Naive B cell (primary cell): ENCODE measurements at regions not wholly inside any gene's neighbourhood (a gene's known extent, or its start where the extent isn't known, plus 50 kb on each side); places are given as distances from the start of the nearest gene placed in this dataset.

ENCODE experiments used
- ATAC-seq, 2 donors: fragments of 150-1000 bp; cut with Tn5 transposase; 2 replicates each; pipeline ENCODE4 v1.10.0; 2021; ENCODE audit warnings: low read depth in 2 of 2, mild to moderate bottlenecking in 2 of 2, moderate library complexity in 2 of 2
- DNase-seq: peaks from one replicate; pipeline ENCODE4 v3.0.0; 2022
- H3K27ac Mint-ChIP-seq, 6 donors: one replicate each; pipeline ENCODE4 v1.8.0; 2020 to 2022; ENCODE audit warnings: mild to moderate bottlenecking in 6 of 6, mixed read lengths in 6 of 6, moderate library complexity in 5 of 6, inconsistent platforms in 2 of 6
- H3K27me3 Mint-ChIP-seq, 3 donors: one replicate each; pipeline ENCODE4 v1.8.0; 2021 to 2022; ENCODE audit warnings: mixed read lengths in 3 of 3, mild to moderate bottlenecking in 1 of 3
- H3K36me3 Mint-ChIP-seq, 2 donors: one replicate each; pipeline ENCODE4 v1.8.0; 2020 to 2022; ENCODE audit warnings: mixed read lengths in 2 of 2, inconsistent platforms in 1 of 2, mild to moderate bottlenecking in 1 of 2
- H3K4me1 Mint-ChIP-seq, 3 donors: one replicate each; pipeline ENCODE4 v1.8.0; 2020 to 2022; ENCODE audit warnings: mixed read lengths in 3 of 3, inconsistent platforms in 1 of 3, mild to moderate bottlenecking in 1 of 3, moderate library complexity in 1 of 3
- H3K4me3 Mint-ChIP-seq, 8 donors: one replicate each; pipeline ENCODE4 v1.8.0; 2020 to 2022; ENCODE audit warnings: mild to moderate bottlenecking in 8 of 8, mixed read lengths in 8 of 8, moderate library complexity in 8 of 8, inconsistent platforms in 2 of 8
- H3K9me3 Mint-ChIP-seq, 7 donors: one replicate each; pipeline ENCODE4 v1.8.0; 2020 to 2022; ENCODE audit warnings: mixed read lengths in 7 of 7, mild to moderate bottlenecking in 5 of 7, inconsistent platforms in 2 of 7, moderate library complexity in 1 of 7

DNA sequence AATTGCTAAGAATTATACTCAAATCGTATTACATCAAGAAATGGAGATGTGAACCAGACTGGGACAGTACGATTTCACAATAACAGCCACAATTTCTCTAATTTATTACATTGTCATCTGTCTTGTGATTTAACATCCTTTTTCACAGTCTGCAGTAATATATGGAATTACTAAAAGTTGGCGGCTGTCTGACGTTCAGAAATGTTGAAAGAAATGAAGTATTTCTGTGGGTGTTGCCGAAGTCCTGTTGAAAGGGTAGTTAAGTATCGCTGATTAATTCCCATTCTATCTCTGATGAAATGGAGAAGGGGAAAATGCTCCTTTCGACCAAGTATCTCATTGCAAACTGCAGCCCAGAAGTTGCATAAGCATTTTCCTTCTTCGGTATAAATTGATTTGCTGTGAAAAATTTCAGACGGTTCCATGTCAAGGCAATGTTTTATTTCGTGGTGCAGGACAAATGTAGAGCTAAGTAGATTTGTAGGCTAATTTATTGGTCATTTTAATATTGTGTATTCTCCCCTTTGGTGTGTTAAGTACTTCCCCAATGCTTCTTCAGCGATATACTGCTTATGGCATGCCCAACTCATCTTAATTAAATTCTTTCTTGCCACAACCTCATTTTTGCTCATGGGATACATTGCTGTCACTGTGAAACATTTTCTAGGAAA, 775.2 kb upstream of the RBFOX1 start:
- no peak overlapping the region for H3K4me3 Mint-ChIP-seq
- H3K27me3 Mint-ChIP-seq: no peaks in the 10 kb centered on the region
- H3K27ac Mint-ChIP-seq: no peak overlapping the region
- ATAC-seq (no peak), DNase-seq (no peak)
- no peaks in the 10 kb centered on the region for H3K36me3 Mint-ChIP-seq
- no peaks in the 10 kb centered on the region for H3K4me1 Mint-ChIP-seq
- H3K9me3 Mint-ChIP-seq: peaks cover 0 to 14% (median 3%) of the 10 kb centered on the region in 7 donors

DNA sequence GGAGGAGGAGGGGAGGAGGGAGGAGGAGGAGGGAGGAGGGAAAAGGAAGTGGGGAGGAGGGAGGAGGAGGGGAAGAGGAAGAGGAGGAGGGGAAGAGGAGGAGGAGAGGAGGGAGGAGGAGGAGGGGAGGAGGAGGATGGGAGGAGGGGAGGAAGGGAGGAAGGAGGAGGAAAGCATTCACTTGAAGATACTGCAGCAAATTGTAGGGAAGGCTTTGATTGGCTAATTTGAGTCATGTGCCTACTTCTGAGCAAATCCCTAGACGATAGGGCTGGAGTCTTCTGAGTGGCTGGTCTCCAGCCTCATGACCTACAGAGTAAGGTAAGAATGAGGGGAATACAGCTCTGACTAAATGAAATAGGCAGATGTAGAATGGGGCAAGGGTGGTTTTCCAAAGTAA, 783.2 kb upstream of the RBFOX1 start:
- no peak overlapping the region for H3K27ac Mint-ChIP-seq
- H3K4me3 Mint-ChIP-seq: no peak overlapping the region
- H3K4me1 Mint-ChIP-seq: no peaks in the 10 kb centered on the region
- no peaks in the 10 kb centered on the region for H3K36me3 Mint-ChIP-seq
- DNase-seq (no peak), ATAC-seq (no peak)
- no peaks in the 10 kb centered on the region for H3K27me3 Mint-ChIP-seq
- peaks cover 0 to 9% (median 3%) of the 10 kb centered on the region in 7 donors for H3K9me3 Mint-ChIP-seq

DNA sequence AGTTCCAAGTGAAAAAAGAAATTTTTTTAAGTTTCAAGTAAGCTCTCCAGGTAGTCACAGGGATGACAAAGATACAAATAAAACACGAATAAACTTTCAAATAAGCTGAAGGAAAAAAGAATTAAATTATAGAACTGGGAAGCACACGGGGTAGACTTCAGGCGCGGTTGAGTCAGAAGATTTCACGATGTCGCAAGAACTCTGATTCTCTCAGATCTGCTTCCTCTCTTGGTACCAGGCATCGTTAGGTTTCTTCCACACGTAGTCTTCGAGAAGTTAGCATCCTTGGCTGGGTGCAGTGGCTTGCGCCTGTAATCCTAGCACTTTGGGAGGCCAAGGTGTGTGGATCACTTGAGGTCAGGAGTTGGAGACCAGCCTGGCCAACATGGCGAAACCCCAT, 784.1 kb upstream of the RBFOX1 start:
- peaks cover 0 to 9% (median 5%) of the 10 kb centered on the region in 7 donors for H3K9me3 Mint-ChIP-seq
- H3K27ac Mint-ChIP-seq: no peak overlapping the region
- no peak for ATAC-seq
- H3K36me3 Mint-ChIP-seq: no peaks in the 10 kb centered on the region
- DNase-seq: no peak
- H3K4me1 Mint-ChIP-seq: no peaks in the 10 kb centered on the region
- no peak overlapping the region for H3K4me3 Mint-ChIP-seq
- no peaks in the 10 kb centered on the region for H3K27me3 Mint-ChIP-seq

DNA sequence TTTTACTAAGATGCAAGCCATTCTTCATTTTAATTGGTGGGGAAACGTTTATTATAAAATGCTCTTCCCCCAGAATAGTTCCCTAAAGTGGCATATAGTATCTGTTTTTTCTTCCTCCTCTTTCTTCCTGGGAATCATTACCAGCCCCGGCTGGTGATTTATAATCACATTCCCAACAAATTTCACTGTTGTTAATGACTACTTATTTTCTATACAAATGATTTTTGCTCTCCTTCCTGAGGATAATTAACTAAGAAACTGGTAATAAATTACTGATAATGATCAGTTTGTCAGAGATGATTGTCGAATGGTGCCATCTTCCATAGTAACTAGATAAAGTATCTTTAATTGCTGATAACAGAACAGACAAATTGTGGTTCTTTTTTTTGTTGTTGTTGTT, 785.5 kb upstream of the RBFOX1 start:
- Mint-ChIP-seq H3K4me3 (no peak overlapping the region), H3K36me3 (no peaks in the 10 kb centered on the region), H3K27ac (no peak overlapping the region), H3K27me3 (no peaks in the 10 kb centered on the region), H3K9me3 (peaks cover 0 to 9% (median 3%) of the 10 kb centered on the region in 7 donors), H3K4me1 (no peaks in the 10 kb centered on the region)
- DNase-seq (no peak), ATAC-seq (no peak)

DNA sequence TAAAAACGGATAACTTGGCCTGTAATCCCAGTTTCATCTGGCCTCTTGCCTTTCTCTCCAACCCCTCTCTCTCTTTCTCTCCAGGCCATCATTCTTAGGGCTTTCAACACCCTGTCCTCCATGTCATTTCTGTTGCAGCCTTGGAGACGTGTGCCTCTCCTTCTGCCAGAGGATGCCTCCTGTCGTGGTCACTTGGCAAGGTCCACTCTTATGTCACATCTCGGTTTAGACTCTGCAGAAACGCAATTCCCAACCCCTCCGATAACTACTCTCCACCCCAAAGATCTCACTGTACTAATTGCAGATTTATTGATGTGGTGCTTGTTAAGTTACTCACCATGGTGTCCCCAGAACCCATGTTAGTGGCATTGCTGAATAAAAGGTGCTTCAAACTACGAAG, 787.3 kb upstream of the RBFOX1 start:
- no peak overlapping the region for H3K4me3 Mint-ChIP-seq
- no peak for DNase-seq
- peaks cover 0 to 8% (median 4%) of the 10 kb centered on the region in 7 donors for H3K9me3 Mint-ChIP-seq
- H3K4me1 Mint-ChIP-seq: no peaks in the 10 kb centered on the region
- H3K27me3 Mint-ChIP-seq: no peaks in the 10 kb centered on the region
- H3K27ac Mint-ChIP-seq: peak overlapping the region in 1 of 6 donors; percentile 23
- no peak for ATAC-seq
- no peaks in the 10 kb centered on the region for H3K36me3 Mint-ChIP-seq

DNA sequence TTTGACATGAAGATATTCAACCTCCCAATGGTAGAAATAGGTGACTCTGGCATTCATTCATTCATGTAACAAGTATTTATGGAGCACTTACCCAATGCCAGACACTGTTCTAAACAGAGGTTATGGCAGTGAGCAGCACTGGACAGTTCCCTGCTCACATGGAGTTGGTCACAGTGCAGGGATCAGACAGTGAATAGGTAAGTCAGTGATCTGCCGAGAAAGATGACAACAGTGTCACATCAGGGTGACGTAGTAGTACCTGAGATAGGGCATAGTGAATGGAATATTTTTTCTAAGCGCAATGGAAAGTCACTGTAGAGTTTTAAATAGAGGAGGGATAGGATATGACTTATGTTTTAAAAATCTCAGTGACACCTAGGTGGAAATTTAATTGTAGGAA, 791.4 kb upstream of the RBFOX1 start:
- Mint-ChIP-seq H3K4me3 (no peak overlapping the region), H3K36me3 (no peaks in the 10 kb centered on the region), H3K27ac (no peak overlapping the region), H3K27me3 (no peaks in the 10 kb centered on the region), H3K9me3 (peaks cover 0 to 5% (median 0%) of the 10 kb centered on the region in 7 donors), H3K4me1 (no peaks in the 10 kb centered on the region)
- ATAC-seq (no peak), DNase-seq (no peak)

DNA sequence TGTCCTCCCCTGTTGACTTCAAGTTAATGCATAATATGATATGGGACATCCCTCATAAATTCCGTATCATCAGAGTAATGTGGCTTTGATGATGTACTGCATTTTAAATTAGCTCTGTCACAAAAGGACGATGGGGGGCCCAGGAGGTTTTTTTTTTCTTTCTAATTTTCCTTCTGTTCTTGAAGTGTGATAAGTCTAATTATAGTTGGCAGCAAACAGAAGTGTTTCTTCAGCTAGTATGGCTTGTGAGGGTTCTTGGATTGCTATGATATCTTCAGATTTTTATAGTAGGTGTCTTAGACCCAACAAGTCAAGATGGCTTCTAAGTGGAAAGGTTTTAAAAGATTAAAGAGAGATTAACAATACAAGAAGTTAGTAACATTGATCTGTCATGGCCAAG, 796.2 kb upstream of the RBFOX1 start:
- H3K27me3 Mint-ChIP-seq: no peaks in the 10 kb centered on the region
- no peak overlapping the region for H3K4me3 Mint-ChIP-seq
- peaks cover 0 to 8% (median 4%) of the 10 kb centered on the region in 7 donors for H3K9me3 Mint-ChIP-seq
- H3K36me3 Mint-ChIP-seq: no peaks in the 10 kb centered on the region
- DNase-seq: no peak
- ATAC-seq: no peak
- no peaks in the 10 kb centered on the region for H3K4me1 Mint-ChIP-seq
- H3K27ac Mint-ChIP-seq: no peak overlapping the region

DNA sequence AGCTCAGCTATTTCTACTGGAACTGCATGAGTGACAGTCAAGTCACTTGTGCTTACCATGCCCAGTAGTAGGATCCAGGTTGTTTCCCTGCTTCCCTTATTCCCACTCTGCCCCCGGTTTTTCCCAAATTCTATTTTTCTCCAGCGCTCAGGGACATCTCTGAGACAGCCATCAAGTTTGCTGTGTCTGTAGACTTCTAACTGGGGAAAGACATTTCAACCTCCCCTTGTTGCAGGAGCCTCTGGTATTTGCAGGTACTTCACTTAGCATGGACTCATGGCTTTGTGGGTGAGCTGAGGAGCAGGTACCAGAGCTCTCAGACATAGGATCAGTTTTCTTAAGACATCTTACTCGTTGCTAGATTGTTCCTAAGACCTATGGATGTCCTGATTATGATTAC, 801.6 kb upstream of the RBFOX1 start:
- H3K9me3 Mint-ChIP-seq: peaks cover 0 to 11% (median 0%) of the 10 kb centered on the region in 7 donors
- no peak for ATAC-seq
- no peak overlapping the region for H3K27ac Mint-ChIP-seq
- no peaks in the 10 kb centered on the region for H3K4me1 Mint-ChIP-seq
- no peak for DNase-seq
- H3K36me3 Mint-ChIP-seq: no peaks in the 10 kb centered on the region
- no peak overlapping the region for H3K4me3 Mint-ChIP-seq
- H3K27me3 Mint-ChIP-seq: no peaks in the 10 kb centered on the region

DNA sequence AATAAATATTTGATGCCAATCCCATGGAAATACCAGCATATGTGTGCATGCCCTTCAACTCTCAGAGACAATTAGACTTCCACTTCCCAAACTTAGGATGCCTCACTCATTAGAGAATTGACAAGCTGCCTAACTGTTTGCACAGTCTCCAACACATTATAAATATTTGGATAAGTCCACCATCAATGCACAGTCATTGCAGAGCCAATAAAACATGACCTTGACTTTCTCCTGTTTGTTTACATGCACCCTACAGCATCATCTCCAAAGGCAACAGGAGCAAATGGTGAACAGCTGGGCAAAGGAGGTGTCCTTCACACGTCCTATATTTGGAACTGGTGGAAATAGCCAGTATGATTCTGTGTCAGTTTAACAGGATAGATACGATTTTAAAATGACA, 804.4 kb upstream of the RBFOX1 start:
- no peak for ATAC-seq
- Mint-ChIP-seq H3K27ac (no peak overlapping the region), H3K27me3 (no peaks in the 10 kb centered on the region), H3K9me3 (peaks cover 0 to 14% (median 2%) of the 10 kb centered on the region in 7 donors), H3K4me1 (no peaks in the 10 kb centered on the region), H3K4me3 (no peak overlapping the region), H3K36me3 (no peaks in the 10 kb centered on the region)
- DNase-seq: no peak

DNA sequence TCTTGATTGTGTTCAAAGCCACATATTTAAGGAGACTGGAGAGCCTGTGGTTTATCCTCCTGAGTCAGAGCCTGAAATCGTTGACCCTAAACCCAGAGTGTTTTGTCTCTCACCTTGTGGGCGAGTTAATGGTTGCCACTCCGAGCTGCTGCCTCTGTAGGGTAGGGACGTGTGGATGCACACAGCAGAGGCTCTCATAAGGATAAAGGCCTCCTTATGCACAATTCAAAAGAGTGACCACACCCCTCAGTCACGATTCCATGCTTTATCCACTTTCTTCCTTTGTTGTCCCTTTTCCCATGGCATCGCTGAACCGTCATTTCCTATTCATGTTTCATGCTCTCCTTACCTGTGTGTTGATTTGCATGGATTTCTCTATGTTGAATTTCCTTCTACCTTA, 805.0 kb upstream of the RBFOX1 start:
- Mint-ChIP-seq H3K9me3 (peaks cover 0 to 12% (median 2%) of the 10 kb centered on the region in 7 donors), H3K36me3 (no peaks in the 10 kb centered on the region), H3K4me1 (no peaks in the 10 kb centered on the region), H3K27me3 (no peaks in the 10 kb centered on the region), H3K4me3 (no peak overlapping the region), H3K27ac (no peak overlapping the region)
- no peak for ATAC-seq
- no peak for DNase-seq

DNA sequence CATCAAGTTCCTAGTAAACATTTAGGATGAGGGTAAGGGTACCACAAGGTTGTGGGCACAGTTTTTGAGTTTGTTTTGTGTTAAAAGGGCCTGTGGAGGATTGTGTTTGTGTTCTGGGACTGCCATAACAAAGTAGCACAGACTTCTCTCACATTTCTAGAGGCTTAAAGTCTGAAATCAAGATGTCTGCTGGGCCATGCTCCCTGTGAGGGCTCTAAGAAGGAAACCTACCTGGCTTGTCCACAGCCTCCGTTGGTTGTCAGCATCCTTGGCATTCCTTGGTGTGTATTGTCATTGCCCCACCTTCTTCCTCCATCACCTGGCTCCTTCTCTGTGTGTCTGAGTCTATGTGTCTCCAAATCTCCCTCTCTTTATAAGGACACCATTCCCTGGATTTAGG, 808.1 kb upstream of the RBFOX1 start:
- Mint-ChIP-seq H3K27ac (no peak overlapping the region), H3K9me3 (peaks cover 0 to 13% (median 0%) of the 10 kb centered on the region in 7 donors), H3K4me1 (no peaks in the 10 kb centered on the region), H3K27me3 (no peaks in the 10 kb centered on the region), H3K4me3 (no peak overlapping the region), H3K36me3 (no peaks in the 10 kb centered on the region)
- DNase-seq: no peak
- ATAC-seq: no peak

DNA sequence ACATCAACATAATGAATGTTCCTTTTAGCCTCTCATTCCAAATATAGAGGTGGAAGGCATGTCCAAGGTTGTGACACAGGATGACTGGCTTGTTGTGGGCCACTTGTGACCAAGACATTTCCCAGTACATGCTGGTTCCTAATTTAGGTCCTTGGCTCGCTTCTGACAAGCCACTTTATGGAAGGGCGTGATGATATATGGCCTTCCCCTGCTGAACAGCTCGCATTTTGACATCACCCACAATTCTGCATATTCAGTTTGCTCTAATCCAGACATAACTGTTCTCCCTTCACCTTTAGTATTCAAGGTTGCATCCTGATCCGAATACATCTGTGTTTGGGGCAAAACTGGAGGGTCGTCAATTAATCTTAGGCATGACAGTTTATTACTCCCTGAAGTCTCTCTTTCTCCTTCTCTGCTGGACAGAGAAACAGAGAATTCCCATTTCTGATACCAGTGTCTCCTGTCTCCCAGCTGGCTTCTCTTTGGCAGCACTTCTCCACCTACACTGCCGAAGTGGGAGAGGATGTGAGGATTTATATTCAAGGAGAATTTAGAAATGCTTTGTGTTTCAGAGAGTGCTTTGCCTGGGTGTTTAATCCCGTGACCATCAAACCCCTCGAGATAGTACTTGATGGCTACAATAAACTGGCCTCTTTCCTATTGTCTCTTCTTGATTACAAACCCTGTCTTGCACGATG, 815.5 kb upstream of the RBFOX1 start:
- H3K36me3 Mint-ChIP-seq: no peaks in the 10 kb centered on the region
- H3K27ac Mint-ChIP-seq: no peak overlapping the region
- H3K27me3 Mint-ChIP-seq: no peaks in the 10 kb centered on the region
- peaks cover 5 to 19% (median 9%) of the 10 kb centered on the region in 7 donors for H3K9me3 Mint-ChIP-seq
- H3K4me1 Mint-ChIP-seq: peaks cover 0 to 4% (median 0%) of the 10 kb centered on the region in 3 donors
- no peak for DNase-seq
- no peak for ATAC-seq
- no peak overlapping the region for H3K4me3 Mint-ChIP-seq

DNA sequence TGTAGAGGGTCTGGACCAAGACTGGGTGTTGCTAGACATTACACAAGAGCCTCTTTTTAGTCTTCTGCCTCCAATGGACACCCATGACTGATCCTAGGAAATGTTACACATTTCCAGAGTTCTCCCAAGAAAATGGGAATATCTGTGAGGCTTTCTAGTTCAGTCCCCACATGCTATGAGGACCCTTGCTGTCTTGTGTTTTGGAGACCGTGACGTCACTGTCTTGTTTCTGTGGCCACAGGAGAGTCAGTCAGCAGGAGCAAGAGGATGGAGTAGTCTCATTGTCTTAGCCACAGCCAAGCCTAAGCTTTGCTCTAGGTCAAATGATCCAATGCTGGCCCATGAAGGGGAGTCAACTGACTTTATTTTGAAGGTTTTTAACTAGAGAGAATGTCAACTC, 820.1 kb upstream of the RBFOX1 start:
- DNase-seq (no peak), ATAC-seq (no peak)
- H3K36me3 Mint-ChIP-seq: no peaks in the 10 kb centered on the region
- H3K4me3 Mint-ChIP-seq: no peak overlapping the region
- no peak overlapping the region for H3K27ac Mint-ChIP-seq
- peaks cover 4 to 20% (median 8%) of the 10 kb centered on the region in 7 donors for H3K9me3 Mint-ChIP-seq
- no peaks in the 10 kb centered on the region for H3K27me3 Mint-ChIP-seq
- no peaks in the 10 kb centered on the region for H3K4me1 Mint-ChIP-seq

DNA sequence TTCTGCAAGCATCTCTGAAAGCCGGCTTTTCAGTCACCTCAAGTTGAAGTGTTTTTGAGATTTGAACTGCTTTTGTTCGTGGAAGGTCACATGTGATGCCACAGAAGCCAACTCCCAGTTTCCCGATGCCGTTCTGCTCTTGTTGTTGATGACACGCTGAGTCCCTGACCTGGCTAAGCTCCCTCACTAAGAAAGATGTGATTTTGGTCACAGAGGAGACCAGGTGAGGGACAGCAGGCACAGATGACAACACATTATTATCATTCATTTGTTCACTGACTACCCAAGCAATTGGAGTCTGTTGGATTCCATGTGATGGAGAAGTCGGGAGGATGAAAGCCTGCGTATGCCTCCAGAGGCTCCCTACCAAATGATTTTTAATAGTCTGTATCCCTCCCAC, 822.4 kb upstream of the RBFOX1 start:
- no peaks in the 10 kb centered on the region for H3K4me1 Mint-ChIP-seq
- peaks cover 4 to 16% (median 10%) of the 10 kb centered on the region in 7 donors for H3K9me3 Mint-ChIP-seq
- ATAC-seq: no peak
- DNase-seq: no peak
- H3K27ac Mint-ChIP-seq: no peak overlapping the region
- no peak overlapping the region for H3K4me3 Mint-ChIP-seq
- no peaks in the 10 kb centered on the region for H3K27me3 Mint-ChIP-seq
- no peaks in the 10 kb centered on the region for H3K36me3 Mint-ChIP-seq
